IPS-20b (cell line): ENCODE measurements at regions not wholly inside any gene's neighbourhood (a gene's known extent, or its start where the extent isn't known, plus 50 kb on each side); places are given as distances from the start of the nearest gene placed in this dataset.

ENCODE experiments used
- H3K27ac ChIP-seq: one replicate; pipeline ENCODE4 v1.5.1; 2013; ENCODE audit warnings: low read length
- H3K27me3 ChIP-seq: 2 replicates; pipeline ENCODE4 v1.6.1; 2013; ENCODE audit warnings: mild to moderate bottlenecking, low read length, inconsistent platforms; ENCODE audit not compliant: insufficient read depth
- H3K36me3 ChIP-seq: 2 replicates; pipeline ENCODE4 v1.6.1; 2013; ENCODE audit warnings: low read depth, mild to moderate bottlenecking, inconsistent platforms, low read length, moderate library complexity; ENCODE audit not compliant: insufficient read depth
- H3K4me1 ChIP-seq: 2 replicates; pipeline ENCODE4 v1.6.1; 2013; ENCODE audit warnings: mild to moderate bottlenecking, control low read depth, inconsistent platforms, low read length, moderate library complexity; ENCODE audit not compliant: insufficient read depth
- H3K4me3 ChIP-seq: 2 replicates; pipeline ENCODE4 v1.5.1; 2013; ENCODE audit warnings: mild to moderate bottlenecking, low read length, inconsistent platforms
- H3K9ac ChIP-seq: 2 replicates; pipeline ENCODE4 v1.6.1; 2013; ENCODE audit warnings: low read depth, mild to moderate bottlenecking, inconsistent platforms, low read length, moderate library complexity
- H3K9me3 ChIP-seq: 2 replicates; pipeline ENCODE4 v1.6.1; 2013; ENCODE audit warnings: mild to moderate bottlenecking, low read depth, low read length, inconsistent platforms; ENCODE audit not compliant: insufficient read depth

- Histone ChIP-seq H3K9me3 (no peaks in the 10 kb centered on the region), H3K4me3 (no peak overlapping the region), H3K27me3 (no peaks in the 10 kb centered on the region), H3K9ac (no peak overlapping the region), H3K36me3 (no peaks in the 10 kb centered on the region), H3K4me1 (peaks cover 7% of the 10 kb centered on the region), H3K27ac (no peak overlapping the region)
These were observed 806.9 kb downstream of the TNS3 start for GRCh38 chr7:46775020-46775419.

- H3K9me3 ChIP-seq = peaks cover 3% of the 10 kb centered on the region; the same call in 1 of the 2 replicates
- no peak overlapping the region for H3K9ac ChIP-seq
- peaks cover 7% of the 10 kb centered on the region for H3K4me1 ChIP-seq
- H3K36me3 ChIP-seq = no peaks in the 10 kb centered on the region
- H3K27me3 ChIP-seq = no peaks in the 10 kb centered on the region
- no peak overlapping the region for H3K4me3 ChIP-seq
- H3K27ac ChIP-seq = no peak overlapping the region
These were observed 807.4 kb downstream of the TNS3 start for GRCh38 chr7:46774515-46774914.

GRCh38 chr7:46772776-46773175 is 809.1 kb downstream of the TNS3 start:
- Histone ChIP-seq H3K9ac (no peak overlapping the region), H3K27ac (no peak overlapping the region), H3K9me3 (peaks cover 10% of the 10 kb centered on the region; the same call in 1 of the 2 replicates), H3K36me3 (no peaks in the 10 kb centered on the region), H3K4me1 (peaks cover 7% of the 10 kb centered on the region), H3K27me3 (no peaks in the 10 kb centered on the region), H3K4me3 (no peak overlapping the region)

- no peak overlapping the region for H3K9ac ChIP-seq
- H3K4me1 ChIP-seq = peaks cover 3% of the 10 kb centered on the region
- H3K27ac ChIP-seq = no peak overlapping the region
- H3K27me3 ChIP-seq = no peaks in the 10 kb centered on the region
- H3K9me3 ChIP-seq = peaks cover 10% of the 10 kb centered on the region; the same call in 1 of the 2 replicates
- H3K4me3 ChIP-seq = no peak overlapping the region
- no peaks in the 10 kb centered on the region for H3K36me3 ChIP-seq
These were observed 814.8 kb downstream of the TNS3 start for GRCh38 chr7:46767071-46767470.

- Histone ChIP-seq H3K36me3 (no peaks in the 10 kb centered on the region), H3K27me3 (no peaks in the 10 kb centered on the region), H3K27ac (no peak overlapping the region), H3K4me1 (no peaks in the 10 kb centered on the region), H3K4me3 (no peak overlapping the region), H3K9ac (no peak overlapping the region), H3K9me3 (peaks cover 4% of the 10 kb centered on the region; the same call in 1 of the 2 replicates)
These were observed 817.6 kb downstream of the TNS3 start for GRCh38 chr7:46764100-46764936.

- Histone ChIP-seq H3K4me1 (no peaks in the 10 kb centered on the region), H3K4me3 (no peak overlapping the region), H3K36me3 (no peaks in the 10 kb centered on the region), H3K9me3 (peaks cover 2% of the 10 kb centered on the region; the same call in 1 of the 2 replicates), H3K27me3 (no peaks in the 10 kb centered on the region), H3K9ac (no peak overlapping the region), H3K27ac (no peak overlapping the region)
These were observed 818.6 kb downstream of the TNS3 start for GRCh38 chr7:46763344-46763743.

GRCh38 chr7:46759711-46760480 is 822.0 kb downstream of the TNS3 start:
- H3K9ac ChIP-seq = no peak overlapping the region
- H3K4me1 ChIP-seq = no peaks in the 10 kb centered on the region
- H3K27ac ChIP-seq = no peak overlapping the region
- H3K36me3 ChIP-seq = no peaks in the 10 kb centered on the region
- H3K27me3 ChIP-seq = no peaks in the 10 kb centered on the region
- H3K9me3 ChIP-seq = no peaks in the 10 kb centered on the region
- H3K4me3 ChIP-seq = no peak overlapping the region

GRCh38 chr7:46756996-46757395 is 824.9 kb downstream of the TNS3 start:
- no peak overlapping the region for H3K27ac ChIP-seq
- no peaks in the 10 kb centered on the region for H3K9me3 ChIP-seq
- no peak overlapping the region for H3K9ac ChIP-seq
- H3K4me3 ChIP-seq = no peak overlapping the region
- no peaks in the 10 kb centered on the region for H3K4me1 ChIP-seq
- H3K36me3 ChIP-seq = no peaks in the 10 kb centered on the region
- H3K27me3 ChIP-seq = no peaks in the 10 kb centered on the region

- H3K9ac ChIP-seq = no peak overlapping the region
- H3K9me3 ChIP-seq = no peaks in the 10 kb centered on the region
- no peak overlapping the region for H3K4me3 ChIP-seq
- no peaks in the 10 kb centered on the region for H3K4me1 ChIP-seq
- H3K27me3 ChIP-seq = no peaks in the 10 kb centered on the region
- H3K27ac ChIP-seq = no peak overlapping the region
- H3K36me3 ChIP-seq = no peaks in the 10 kb centered on the region
These were observed 825.7 kb downstream of the TNS3 start for GRCh38 chr7:46756256-46756655.

GRCh38 chr7:46755120-46756034 is 826.5 kb downstream of the TNS3 start:
- H3K27me3 ChIP-seq = no peaks in the 10 kb centered on the region
- H3K27ac ChIP-seq = no peak overlapping the region
- no peaks in the 10 kb centered on the region for H3K36me3 ChIP-seq
- H3K9ac ChIP-seq = no peak overlapping the region
- no peaks in the 10 kb centered on the region for H3K9me3 ChIP-seq
- H3K4me3 ChIP-seq = no peak overlapping the region
- no peaks in the 10 kb centered on the region for H3K4me1 ChIP-seq

GRCh38 chr7:46754140-46754720 is 827.7 kb downstream of the TNS3 start:
- Histone ChIP-seq H3K27ac (no peak overlapping the region), H3K4me1 (no peaks in the 10 kb centered on the region), H3K36me3 (no peaks in the 10 kb centered on the region), H3K9me3 (no peaks in the 10 kb centered on the region), H3K4me3 (no peak overlapping the region), H3K27me3 (no peaks in the 10 kb centered on the region), H3K9ac (no peak overlapping the region)
